Sigmoid colon (tissue), 6 donors: ENCODE measurements at regions not wholly inside any gene's neighbourhood (a gene's known extent, or its start where the extent isn't known, plus 50 kb on each side); places are given as distances from the start of the nearest gene placed in this dataset.
"Not testable (repeated sequence)": the region's sequence is repeated elsewhere in the genome, so short reads cannot be mapped to it uniquely, and the experiment has no call there.

Experiments used
- DNase-seq: peaks from one replicate; pipeline ENCODE4 v3.0.0-alpha.2; 2019
- H3K27ac ChIP-seq, 4 donors: fragments of 200-600 bp; sonication (generic); one replicate each; pipeline ENCODE4 v1.5.1; 2016 to 2019; ENCODE audit warnings: mild to moderate bottlenecking in 1 of 4
- H3K27me3 ChIP-seq, 3 donors: fragments of 200-600 bp; sonication (generic); one replicate each; pipeline ENCODE4 v1.5.1; 2019; ENCODE audit warnings: mild to moderate bottlenecking in 1 of 3
- H3K36me3 ChIP-seq, 4 donors: fragments of 200-600 bp; sonication (generic); one replicate each; pipeline ENCODE4 v1.5.1; 2016 to 2019
- H3K4me1 ChIP-seq, 4 donors: fragments of 200-600 bp; sonication (generic); one replicate each; pipeline ENCODE4 v1.5.1; 2017 to 2019
- H3K4me3 ChIP-seq, 4 donors: fragments of 200-600 bp; sonication (generic); one replicate each; pipeline ENCODE4 v1.5.1; 2017 to 2019; ENCODE audit warnings: mild to moderate bottlenecking in 2 of 4, moderate library complexity in 1 of 4
- H3K9me3 ChIP-seq, 4 donors: fragments of 200-600 bp in 3 of 4; sonication (generic) in 3 of 4; one replicate each; pipeline versions ENCODE4 v1.5.1 to v1.6.1; 2013 to 2019
- CTCF ChIP-seq, 4 experiments: fragments of 450-650 bp in 3 of 4; fragments of 200-600 bp in 1 of 4; IDR thresholded peaks; one replicate each; pipeline ENCODE4 v1.5.1; 2016 to 2019; ENCODE audit warnings: antibody characterized with exemption in 4 of 4, mild to moderate bottlenecking in 3 of 4, moderate library complexity in 2 of 4
- EP300 ChIP-seq, 4 donors: sonication (generic); formaldehyde crosslinking; IDR thresholded peaks; one replicate each; pipeline ENCODE4 v1.6.1; 2017; ENCODE audit warnings: antibody characterized with exemption in 4 of 4
- POLR2A ChIP-seq, 2 donors: fragments of 450-650 bp; IDR thresholded peaks; one replicate each; pipeline ENCODE4 v1.6.1; 2016; ENCODE audit warnings: antibody characterized with exemption in 2 of 2, mild to moderate bottlenecking in 2 of 2, moderate library complexity in 2 of 2
- POLR2AphosphoS5 ChIP-seq, 4 donors: sonication (generic); formaldehyde crosslinking; IDR thresholded peaks; one replicate each; pipeline ENCODE4 v1.6.1; 2017; ENCODE audit warnings: antibody characterized with exemption in 4 of 4
- WGBS, 2 donors: extraction: QIAGEN DNeasy Blood & Tissue Kit; methylation state at CpG; one replicate each; pipeline ENCODE4 v1.1.7; 2013; 5-methylcytosine and 5-hydroxymethylcytosine counted together
- intact Hi-C: fragments of 100-400 bp; cut with DNase I; formaldehyde crosslinking; loops from one replicate; pipeline ENCODE4 v1.15.1; 2023
- donor health status: healthy with polysubstance abuse.
- donor health status: healthy.

GRCh38 chr21:17101696-17102095 lies 411.1 kb upstream of the CXADR start:
- H3K27me3 ChIP-seq = no peaks in the 10 kb centered on the region
- H3K4me3 ChIP-seq = no peak overlapping the region
- H3K27ac ChIP-seq = no peak overlapping the region
- H3K9me3 ChIP-seq = no peaks in the 10 kb centered on the region
- no peak for DNase-seq
- H3K4me1 ChIP-seq = no peaks in the 10 kb centered on the region
- no peaks in the 10 kb centered on the region for H3K36me3 ChIP-seq
- TF ChIP-seq CTCF (IDR thresholded peaks at IDR 0.05) (no peak), POLR2A (IDR thresholded peaks at IDR 0.05) (no peak), EP300 (IDR thresholded peaks at IDR 0.05) (no peak), POLR2AphosphoS5 (IDR thresholded peaks at IDR 0.05) (no peak)
- intact Hi-C loops = no loop called here

DNA sequence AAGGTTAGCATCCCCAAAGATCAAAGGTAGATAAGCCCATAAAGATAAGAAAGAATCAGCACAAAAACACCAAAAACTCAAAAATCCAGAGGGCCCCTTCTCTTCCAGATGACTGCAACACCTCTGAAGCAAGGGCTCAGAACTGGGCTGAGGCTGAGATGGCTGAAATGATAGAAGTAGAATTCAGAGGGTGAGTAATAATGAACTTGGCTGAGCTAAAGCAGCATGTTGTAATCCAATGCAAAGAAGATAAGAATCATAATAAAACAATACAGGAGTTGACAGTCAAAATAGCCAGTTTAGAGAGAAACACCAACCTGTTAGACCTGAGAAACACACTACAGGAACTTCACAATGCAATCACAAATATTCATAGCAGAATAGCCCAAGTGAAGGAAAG lies 406.9 kb upstream of the CXADR start:
- H3K27me3 ChIP-seq = no peaks in the 10 kb centered on the region
- H3K4me3 ChIP-seq = no peak overlapping the region
- H3K27ac ChIP-seq = no peak overlapping the region
- no peaks in the 10 kb centered on the region for H3K4me1 ChIP-seq
- intact Hi-C loops = no loop called here
- H3K9me3 ChIP-seq = no peaks in the 10 kb centered on the region
- no peaks in the 10 kb centered on the region for H3K36me3 ChIP-seq
- no peak for DNase-seq
- TF ChIP-seq CTCF (IDR thresholded peaks at IDR 0.05) (no peak), POLR2AphosphoS5 (IDR thresholded peaks at IDR 0.05) (no peak), POLR2A (IDR thresholded peaks at IDR 0.05) (no peak), EP300 (IDR thresholded peaks at IDR 0.05) (no peak)

DNA sequence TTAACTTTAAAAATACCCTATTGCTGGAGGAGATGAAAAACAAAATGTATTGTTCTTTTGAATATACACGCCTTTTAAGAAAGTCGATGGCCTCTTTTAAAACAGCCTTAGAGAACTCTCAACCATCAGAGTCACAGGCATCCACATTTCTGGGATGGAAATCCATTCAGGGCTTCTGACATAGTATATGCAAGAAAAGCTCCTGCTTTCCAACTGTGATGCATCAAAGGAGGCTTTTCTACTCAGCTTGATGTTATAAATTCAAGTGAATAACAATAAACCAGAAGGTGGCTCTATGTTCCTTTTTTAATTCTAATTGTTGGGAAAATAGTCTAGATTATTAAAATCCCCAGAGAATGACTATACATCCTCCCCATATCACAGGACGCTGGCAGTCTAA lies 398.8 kb upstream of the CXADR start:
- H3K36me3 ChIP-seq = no peaks in the 10 kb centered on the region
- no peak overlapping the region for H3K27ac ChIP-seq
- WGBS, 2 donors = 81 to 88% methylated on average over 3 of the region's 3 CpGs
- no peak for TF ChIP-seq CTCF (IDR thresholded peaks at IDR 0.05)
- no peak for TF ChIP-seq POLR2AphosphoS5 (IDR thresholded peaks at IDR 0.05)
- TF ChIP-seq POLR2A (IDR thresholded peaks at IDR 0.05) = no peak
- TF ChIP-seq EP300 (IDR thresholded peaks at IDR 0.05) = no peak
- H3K27me3 ChIP-seq = no peaks in the 10 kb centered on the region
- no peaks in the 10 kb centered on the region for H3K4me1 ChIP-seq
- H3K9me3 ChIP-seq = no peaks in the 10 kb centered on the region
- H3K4me3 ChIP-seq = no peak overlapping the region
- intact Hi-C loops = no loop called here
- no peak for DNase-seq

DNA sequence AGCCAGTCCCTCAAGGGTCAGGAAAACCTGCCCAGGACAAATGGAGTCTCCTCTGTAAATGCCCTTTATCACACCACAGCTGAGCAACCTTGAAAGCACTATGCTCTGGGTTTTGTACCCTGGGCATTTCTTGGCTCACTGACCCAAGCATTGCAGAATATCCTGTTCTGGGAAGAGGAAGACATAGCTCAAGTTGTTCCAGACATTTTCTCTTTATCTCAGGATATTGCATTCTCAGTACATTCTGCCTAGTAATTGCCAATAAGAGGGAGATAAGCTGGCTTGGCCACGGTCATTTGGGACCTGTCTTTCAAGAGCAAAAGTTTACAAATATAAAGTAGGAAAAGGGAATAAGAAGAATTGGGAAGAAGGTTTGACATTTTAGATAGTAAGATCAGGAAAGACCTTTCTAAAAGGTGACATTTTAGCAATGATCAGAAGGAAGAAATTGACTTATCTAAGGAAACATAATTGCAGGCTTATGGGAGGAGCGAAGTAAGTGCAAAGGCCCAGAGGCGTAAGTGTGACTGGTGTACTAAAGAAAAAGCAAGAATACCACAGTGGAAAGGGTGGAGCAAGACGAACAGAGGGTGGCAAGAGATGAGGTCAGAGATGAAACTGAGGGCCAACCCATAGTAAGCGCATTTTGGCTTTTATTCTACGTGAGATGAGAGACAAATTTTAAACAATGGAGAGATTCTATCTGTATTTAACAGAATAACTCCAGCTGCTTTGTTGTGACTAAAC lies 394.0 kb upstream of the CXADR start:
- Histone ChIP-seq H3K4me3 (no peak overlapping the region), H3K4me1 (no peaks in the 10 kb centered on the region), H3K36me3 (no peaks in the 10 kb centered on the region), H3K9me3 (no peaks in the 10 kb centered on the region), H3K27me3 (no peaks in the 10 kb centered on the region), H3K27ac (no peak overlapping the region)
- intact Hi-C loops = no loop called here
- WGBS, 2 donors = 80 to 81% methylated on average over 6 of the region's 6 CpGs
- DNase-seq = no peak
- no peak for TF ChIP-seq EP300 (IDR thresholded peaks at IDR 0.05)

- intact Hi-C loops = no loop called here
- WGBS, 2 donors = 83 to 84% methylated on average over 9 of the region's 9 CpGs
- H3K27me3 ChIP-seq = no peaks in the 10 kb centered on the region
These were observed 393.2 kb upstream of the CXADR start for GRCh38 chr21:17119466-17120297.

DNA sequence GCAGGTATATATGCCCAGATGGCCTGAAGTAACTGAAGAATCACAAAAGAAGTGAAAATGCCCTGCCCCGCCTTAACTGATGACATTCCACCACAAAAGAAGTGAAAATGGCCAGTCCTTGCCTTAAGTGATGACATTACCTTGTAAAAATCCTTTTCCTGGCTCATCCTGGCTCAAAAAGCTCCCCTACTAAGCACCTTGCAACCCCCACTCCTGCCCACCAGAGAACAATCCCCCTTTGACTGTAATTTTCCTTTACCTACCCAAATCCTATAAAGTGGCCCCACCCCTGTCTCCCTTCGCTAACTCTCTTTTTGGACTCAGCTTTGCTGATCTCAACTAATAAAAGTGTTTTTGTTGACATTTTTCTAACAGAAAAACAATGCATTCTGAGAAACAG lies 385.4 kb upstream of the CXADR start:
- H3K27ac ChIP-seq, H3K27me3 ChIP-seq, DNase-seq, H3K36me3 ChIP-seq, H3K4me1 ChIP-seq, intact Hi-C loops, H3K4me3 ChIP-seq, H3K9me3 ChIP-seq: not testable (repeated sequence)
- WGBS, 2 donors = 37 to 70% methylated on average over 2 of the region's 2 CpGs

More at GRCh38 chr21:17119466-17120297, 393.2 kb upstream of the CXADR start:
- Histone ChIP-seq H3K36me3 (no peaks in the 10 kb centered on the region), H3K9me3 (no peaks in the 10 kb centered on the region), H3K4me3 (no peak overlapping the region), H3K4me1 (no peaks in the 10 kb centered on the region), H3K27ac (no peak overlapping the region)
- no peak for TF ChIP-seq EP300 (IDR thresholded peaks at IDR 0.05)
- TF ChIP-seq POLR2AphosphoS5 (IDR thresholded peaks at IDR 0.05) = no peak
- no peak for TF ChIP-seq POLR2A (IDR thresholded peaks at IDR 0.05)
- no peak for TF ChIP-seq CTCF (IDR thresholded peaks at IDR 0.05)
- no peak for DNase-seq
